Dermis blood vessel endothelial cell (primary cell): ENCODE measurements at regions not wholly inside any gene's neighbourhood (a gene's known extent, or its start where the extent isn't known, plus 50 kb on each side); places are given as distances from the start of the nearest gene placed in this dataset.

Source experiments
- DNase-seq: peaks from one replicate; pipeline ENCODE4 v3.0.0; 2010

- DNase-seq: no peak
These were observed 253.8 kb downstream of the TNS1 start for GRCh38 chr2:217749008-217749407.

GRCh38 chr2:217746808-217747207 is 256.0 kb downstream of the TNS1 start:
- no peak for DNase-seq

- no peak for DNase-seq
These were observed 258.6 kb downstream of the TNS1 start for GRCh38 chr2:217743966-217744761.

- no peak for DNase-seq
These were observed 259.4 kb downstream of the TNS1 start for GRCh38 chr2:217743407-217743806.

GRCh38 chr2:217742841-217743240 is 260.0 kb downstream of the TNS1 start:
- no peak for DNase-seq

GRCh38 chr2:217742276-217742675 is 260.5 kb downstream of the TNS1 start:
- no peak for DNase-seq

GRCh38 chr2:217741381-217741955 is 261.3 kb downstream of the TNS1 start:
- no peak for DNase-seq

GRCh38 chr2:217740756-217741155 is 262.0 kb downstream of the TNS1 start:
- DNase-seq: no peak

- DNase-seq: no peak
These were observed 262.6 kb downstream of the TNS1 start for GRCh38 chr2:217740178-217740577.

- DNase-seq: no peak
These were observed 263.1 kb downstream of the TNS1 start for GRCh38 chr2:217739741-217740140.

- no peak for DNase-seq
These were observed 264.7 kb downstream of the TNS1 start for GRCh38 chr2:217738061-217738460.

- DNase-seq: no peak
These were observed 265.8 kb downstream of the TNS1 start for GRCh38 chr2:217736776-217737550.

GRCh38 chr2:217735899-217736298 is 266.9 kb downstream of the TNS1 start:
- no peak for DNase-seq

- DNase-seq: no peak
These were observed 267.8 kb downstream of the TNS1 start for GRCh38 chr2:217735034-217735433.

- no peak for DNase-seq
These were observed 269.3 kb downstream of the TNS1 start for GRCh38 chr2:217733461-217733860.

GRCh38 chr2:217732992-217733391 is 269.8 kb downstream of the TNS1 start:
- no peak for DNase-seq

GRCh38 chr2:217731805-217732204 is 271.0 kb downstream of the TNS1 start:
- no peak for DNase-seq

GRCh38 chr2:217729421-217730053 is 273.3 kb downstream of the TNS1 start:
- no peak for DNase-seq

GRCh38 chr2:217727801-217728200 is 275.0 kb downstream of the TNS1 start:
- no peak for DNase-seq

GRCh38 chr2:217725409-217725808 is 277.4 kb downstream of the TNS1 start:
- DNase-seq: no peak

GRCh38 chr2:217724471-217724870 is 278.3 kb downstream of the TNS1 start:
- DNase-seq: no peak

GRCh38 chr2:217723981-217724380 is 278.8 kb downstream of the TNS1 start:
- DNase-seq: no peak

- no peak for DNase-seq
These were observed 279.8 kb downstream of the TNS1 start for GRCh38 chr2:217722883-217723472.
